Adrenal gland (tissue), 9 donors: ENCODE measurements at regions not wholly inside any gene's neighbourhood (a gene's known extent, or its start where the extent isn't known, plus 50 kb on each side); places are given as distances from the start of the nearest gene placed in this dataset.

Experiments
- DNase-seq, 7 donors: peaks; one replicate each; pipeline ENCODE4 v3.0.0-alpha.2; 2019 to 2020
- H3K27ac ChIP-seq, 5 donors: fragments of 200-600 bp; sonication (generic) in 4 of 5; 1 replicate in 3 of 5; 2 replicates in 2 of 5; pipeline versions ENCODE4 v1.5.1 to v1.8.0; 2016 to 2020; ENCODE audit warnings: mild to moderate bottlenecking in 1 of 5
- H3K27me3 ChIP-seq: fragments of 200-600 bp; 2 replicates; pipeline ENCODE4 v1.8.0; 2021
- H3K36me3 ChIP-seq, 2 donors: fragments of 200-600 bp; replicated peaks in 1 of 2; 1 replicate in 1 of 2; 2 replicates in 1 of 2; pipeline versions ENCODE4 v1.5.1 to v1.8.0; 2018 to 2022
- H3K4me1 ChIP-seq, 2 donors: fragments of 200-600 bp; replicated peaks in 1 of 2; 1 replicate in 1 of 2; 2 replicates in 1 of 2; pipeline versions ENCODE4 v1.5.1 to v1.8.0; 2018 to 2021
- H3K4me3 ChIP-seq, 4 donors: fragments of 200-600 bp; sonication (generic) in 3 of 4; one replicate each; pipeline ENCODE4 v1.5.1; 2016 to 2018
- H3K9me3 ChIP-seq, 3 donors: fragments of 200-600 bp; sonication (generic) in 1 of 3; replicated peaks in 1 of 3; 1 replicate in 2 of 3; 2 replicates in 1 of 3; pipeline versions ENCODE4 v1.5.1 to v1.8.0; 2016 to 2021
- CTCF ChIP-seq, 6 experiments: fragments of 450-650 bp in 4 of 6; fragments of 200-600 bp in 2 of 6; sonication (generic) in 1 of 6; IDR thresholded peaks; 1 replicate in 5 of 6; 2 replicates in 1 of 6; pipeline versions ENCODE4 v1.5.1 to v1.8.0; 2016 to 2021; ENCODE audit warnings: antibody characterized with exemption in 6 of 6, mild to moderate bottlenecking in 2 of 6, moderate library complexity in 1 of 6
- POLR2A ChIP-seq, 2 donors: fragments of 450-650 bp; IDR thresholded peaks; one replicate each; pipeline ENCODE4 v1.6.1; 2017; ENCODE audit warnings: antibody characterized with exemption in 2 of 2, mild to moderate bottlenecking in 2 of 2, moderate library complexity in 1 of 2
- WGBS, 4 donors: extraction: QIAGEN DNeasy Blood & Tissue Kit in 2 of 4; methylation state at CpG; one replicate each; pipeline versions ENCODE4 v1.1.5 to v1.1.7; 2013 to 2017; 5-methylcytosine and 5-hydroxymethylcytosine counted together
- intact Hi-C, 2 donors: fragments of 100-400 bp; cut with DNase I; formaldehyde crosslinking; loops; one replicate each; pipeline versions ENCODE4 v1.14.1 to v1.15.0; 2022 to 2023
- donor health status: healthy with polysubstance abuse.
- donor health status: Bipolar disorder and iron deficiency.
- donor health status: DM: yes; HTN: yes; CAD: no.
- donor health status: DM: no; HTN: no; CAD: no.
- donor health status: DM: no; HTN: no; CAD: no.

- Histone ChIP-seq H3K9me3 (no peaks in the 10 kb centered on the region), H3K36me3 (no peaks in the 10 kb centered on the region), H3K27ac (no peak overlapping the region), H3K27me3 (no peaks in the 10 kb centered on the region), H3K4me3 (no peak overlapping the region), H3K4me1 (no peaks in the 10 kb centered on the region)
- DNase-seq, result no peak
- TF ChIP-seq POLR2A (IDR thresholded peaks at IDR 0.05) (no peak), CTCF (IDR thresholded peaks at IDR 0.05) (no peak)
- intact Hi-C loops, result no loop called here
These were observed 368.1 kb downstream of the KIF4B start for GRCh38 chr5:155381654-155382053.

- Histone ChIP-seq H3K9me3 (no peaks in the 10 kb centered on the region), H3K27ac (no peak overlapping the region), H3K4me1 (no peaks in the 10 kb centered on the region), H3K4me3 (no peak overlapping the region), H3K36me3 (no peaks in the 10 kb centered on the region), H3K27me3 (no peaks in the 10 kb centered on the region)
- intact Hi-C loops, result no loop called here
- 29 to 55% (median 47%) methylated on average over 4 of the region's 4 CpGs for WGBS, 4 donors
- DNase-seq, result no peak
- TF ChIP-seq CTCF (IDR thresholded peaks at IDR 0.05) (no peak), POLR2A (IDR thresholded peaks at IDR 0.05) (no peak)
These were observed 375.9 kb downstream of the KIF4B start for GRCh38 chr5:155389498-155389897.

GRCh38 chr5:155394727-155395126 lies 381.2 kb downstream of the KIF4B start:
- Histone ChIP-seq H3K9me3 (no peaks in the 10 kb centered on the region), H3K4me1 (no peaks in the 10 kb centered on the region), H3K36me3 (no peaks in the 10 kb centered on the region), H3K4me3 (no peak overlapping the region), H3K27ac (no peak overlapping the region), H3K27me3 (no peaks in the 10 kb centered on the region)
- TF ChIP-seq POLR2A (IDR thresholded peaks at IDR 0.05), result no peak
- no peak for TF ChIP-seq CTCF (IDR thresholded peaks at IDR 0.05)
- intact Hi-C loops, result no loop called here
- no peak for DNase-seq

GRCh38 chr5:155402927-155403640 lies 389.5 kb downstream of the KIF4B start:
- TF ChIP-seq POLR2A (IDR thresholded peaks at IDR 0.05) (no peak), CTCF (IDR thresholded peaks at IDR 0.05) (no peak)
- no peak for DNase-seq
- H3K27ac ChIP-seq, result no peak overlapping the region
- H3K4me3 ChIP-seq, result no peak overlapping the region
- 62 to 100% (median 68%) methylated on average over 2 to 5 of the region's 5 CpGs for WGBS, 4 donors
- no peaks in the 10 kb centered on the region for H3K36me3 ChIP-seq
- H3K27me3 ChIP-seq, result no peaks in the 10 kb centered on the region
- H3K4me1 ChIP-seq, result no peaks in the 10 kb centered on the region
- H3K9me3 ChIP-seq, result no peaks in the 10 kb centered on the region
- intact Hi-C loops, result no loop called here
